PC-9 (cell line): ENCODE measurements at regions not wholly inside any gene's neighbourhood (a gene's known extent, or its start where the extent isn't known, plus 50 kb on each side); places are given as distances from the start of the nearest gene placed in this dataset.

Experiments used
- EZH2 ChIP-seq: fragments of 200-600 bp; sonication (generic); IDR thresholded peaks from 2 replicates; pipeline ENCODE4 v1.8.0; 2017; ENCODE audit warnings: antibody characterized with exemption, low read depth
- TF ChIP-seq, protein P1 (sequence below): fragments of 200-600 bp; sonication (generic); conservative IDR thresholded peaks from 2 replicates; pipeline ENCODE4 v1.6.1; 2017; ENCODE audit warnings: mixed run types, antibody characterized with exemption, mild to moderate bottlenecking, moderate library complexity

DNA sequence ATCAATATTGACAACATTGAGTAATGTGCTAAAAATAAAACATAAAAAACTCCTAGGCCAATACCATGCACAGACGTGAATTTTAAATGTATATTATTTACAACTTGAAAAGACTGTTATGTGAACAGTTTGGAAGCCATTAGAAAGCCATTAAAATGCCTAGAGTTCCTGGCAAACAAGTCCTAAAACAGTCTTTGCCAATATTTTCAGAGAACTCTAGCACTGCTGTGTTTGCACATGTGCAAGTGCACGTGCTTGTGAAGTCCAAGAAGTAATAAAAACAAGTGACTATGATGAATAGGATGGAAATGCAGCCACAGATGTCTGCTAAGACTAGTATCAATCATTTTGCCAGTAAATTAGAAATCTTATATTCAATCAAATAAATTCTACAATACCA is 1447.6 kb downstream of the GRIK2 start:
- TF ChIP-seq, protein P1, sequence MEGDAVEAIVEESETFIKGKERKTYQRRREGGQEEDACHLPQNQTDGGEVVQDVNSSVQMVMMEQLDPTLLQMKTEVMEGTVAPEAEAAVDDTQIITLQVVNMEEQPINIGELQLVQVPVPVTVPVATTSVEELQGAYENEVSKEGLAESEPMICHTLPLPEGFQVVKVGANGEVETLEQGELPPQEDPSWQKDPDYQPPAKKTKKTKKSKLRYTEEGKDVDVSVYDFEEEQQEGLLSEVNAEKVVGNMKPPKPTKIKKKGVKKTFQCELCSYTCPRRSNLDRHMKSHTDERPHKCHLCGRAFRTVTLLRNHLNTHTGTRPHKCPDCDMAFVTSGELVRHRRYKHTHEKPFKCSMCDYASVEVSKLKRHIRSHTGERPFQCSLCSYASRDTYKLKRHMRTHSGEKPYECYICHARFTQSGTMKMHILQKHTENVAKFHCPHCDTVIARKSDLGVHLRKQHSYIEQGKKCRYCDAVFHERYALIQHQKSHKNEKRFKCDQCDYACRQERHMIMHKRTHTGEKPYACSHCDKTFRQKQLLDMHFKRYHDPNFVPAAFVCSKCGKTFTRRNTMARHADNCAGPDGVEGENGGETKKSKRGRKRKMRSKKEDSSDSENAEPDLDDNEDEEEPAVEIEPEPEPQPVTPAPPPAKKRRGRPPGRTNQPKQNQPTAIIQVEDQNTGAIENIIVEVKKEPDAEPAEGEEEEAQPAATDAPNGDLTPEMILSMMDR = no peak
- no peak for TF ChIP-seq EZH2
